ENCODE measurements at regions not wholly inside any gene's neighbourhood (a gene's known extent, or its start where the extent isn't known, plus 50 kb on each side); places are given as distances from the start of the nearest gene placed in this dataset.

GRCh38 chr13:50200569-50200968 is 185.3 kb downstream of the KCNRG start:
- Histone ChIP-seq H3K4me1 (no peaks in the 10 kb centered on the region), H3K27me3 (no peaks in the 10 kb centered on the region), H3K27ac (no peak overlapping the region), H3K4me3 (no peak overlapping the region), H3K9me3 (no peaks in the 10 kb centered on the region), H3K36me3 (no peaks in the 10 kb centered on the region)
- DNase-seq (no peak), ATAC-seq (no peak)
- intact Hi-C loops (cut with DNase I) = no loop called here
- WGBS (ENCODE audit: insufficient coverage, low coverage, low lambda C conversion rate, missing lambda C conversion rate) = 77% methylated on average over 1 of the region's 3 CpGs
- TF ChIP-seq, protein P1, sequence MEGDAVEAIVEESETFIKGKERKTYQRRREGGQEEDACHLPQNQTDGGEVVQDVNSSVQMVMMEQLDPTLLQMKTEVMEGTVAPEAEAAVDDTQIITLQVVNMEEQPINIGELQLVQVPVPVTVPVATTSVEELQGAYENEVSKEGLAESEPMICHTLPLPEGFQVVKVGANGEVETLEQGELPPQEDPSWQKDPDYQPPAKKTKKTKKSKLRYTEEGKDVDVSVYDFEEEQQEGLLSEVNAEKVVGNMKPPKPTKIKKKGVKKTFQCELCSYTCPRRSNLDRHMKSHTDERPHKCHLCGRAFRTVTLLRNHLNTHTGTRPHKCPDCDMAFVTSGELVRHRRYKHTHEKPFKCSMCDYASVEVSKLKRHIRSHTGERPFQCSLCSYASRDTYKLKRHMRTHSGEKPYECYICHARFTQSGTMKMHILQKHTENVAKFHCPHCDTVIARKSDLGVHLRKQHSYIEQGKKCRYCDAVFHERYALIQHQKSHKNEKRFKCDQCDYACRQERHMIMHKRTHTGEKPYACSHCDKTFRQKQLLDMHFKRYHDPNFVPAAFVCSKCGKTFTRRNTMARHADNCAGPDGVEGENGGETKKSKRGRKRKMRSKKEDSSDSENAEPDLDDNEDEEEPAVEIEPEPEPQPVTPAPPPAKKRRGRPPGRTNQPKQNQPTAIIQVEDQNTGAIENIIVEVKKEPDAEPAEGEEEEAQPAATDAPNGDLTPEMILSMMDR (IDR thresholded peaks at IDR 0.05) = no peak
- no peak for TF ChIP-seq POLR2A (IDR thresholded peaks at IDR 0.05)

DNA sequence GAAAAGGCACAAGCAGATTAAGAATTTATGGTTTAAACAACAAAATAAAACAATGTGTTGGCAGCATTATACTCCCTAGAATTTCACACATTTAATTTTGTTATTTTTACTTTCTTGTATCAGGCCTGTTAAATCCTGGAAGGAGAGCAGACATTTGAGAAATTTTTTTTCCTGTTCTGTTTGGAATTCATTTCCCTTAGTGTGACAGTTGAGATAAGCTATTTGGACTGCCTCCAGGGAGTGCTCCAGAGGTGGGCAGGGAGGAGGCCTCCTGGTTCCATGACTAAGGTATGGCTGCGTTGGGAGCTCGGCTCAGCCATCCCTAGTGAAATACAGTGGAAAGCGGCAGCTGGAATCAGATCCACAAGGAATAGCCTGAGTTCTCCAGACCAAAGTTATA is 185.7 kb downstream of the KCNRG start:
- intact Hi-C loops (cut with DNase I) = no loop called here
- Histone ChIP-seq H3K4me1 (no peaks in the 10 kb centered on the region), H3K4me3 (no peak overlapping the region), H3K36me3 (no peaks in the 10 kb centered on the region), H3K9me3 (no peaks in the 10 kb centered on the region), H3K27ac (no peak overlapping the region), H3K27me3 (no peaks in the 10 kb centered on the region)
- TF ChIP-seq, protein P1 (IDR thresholded peaks at IDR 0.05) = no peak
- no peak for TF ChIP-seq POLR2A (IDR thresholded peaks at IDR 0.05)
- no peak for DNase-seq
- no peak for ATAC-seq
- WGBS (ENCODE audit: insufficient coverage, low coverage, low lambda C conversion rate, missing lambda C conversion rate) = 94% methylated on average over 3 of the region's 3 CpGs

DNA sequence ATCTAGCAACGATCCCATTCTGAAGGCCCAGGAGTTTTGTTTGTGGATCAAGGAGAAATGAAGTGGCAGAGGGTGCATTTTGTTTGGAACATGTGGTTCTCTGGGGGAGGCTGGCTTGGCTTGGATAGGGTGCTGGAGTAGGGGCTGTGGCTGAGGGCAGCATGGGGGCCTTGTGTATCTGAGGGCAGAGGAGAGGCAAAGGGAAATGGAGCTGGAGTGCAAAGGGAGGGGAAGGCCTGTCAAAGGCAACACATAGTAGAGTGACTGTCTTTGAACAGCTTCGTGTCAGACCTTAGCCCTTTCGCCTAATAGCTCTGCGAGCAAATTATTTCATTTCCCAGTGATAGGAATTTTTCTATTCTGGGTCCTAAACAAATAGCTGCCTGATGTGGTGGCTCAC is 187.2 kb downstream of the KCNRG start:
- H3K9me3 ChIP-seq = no peaks in the 10 kb centered on the region
- intact Hi-C loops (cut with DNase I) = no loop called here
- H3K27ac ChIP-seq = no peak overlapping the region
- DNase-seq (no peak), ATAC-seq (no peak)
- H3K27me3 ChIP-seq = no peaks in the 10 kb centered on the region
- no peak for TF ChIP-seq POLR2A (IDR thresholded peaks at IDR 0.05)
- TF ChIP-seq, protein P1 (IDR thresholded peaks at IDR 0.05) = no peak
- no peaks in the 10 kb centered on the region for H3K4me1 ChIP-seq
- 81% methylated on average over 4 of the region's 4 CpGs for WGBS (ENCODE audit: insufficient coverage, low coverage, low lambda C conversion rate, missing lambda C conversion rate)
- H3K36me3 ChIP-seq = no peaks in the 10 kb centered on the region
- H3K4me3 ChIP-seq = no peak overlapping the region

GRCh38 chr13:50203256-50203941 is 188.2 kb downstream of the KCNRG start:
- intact Hi-C loops (cut with DNase I) = no loop called here
- Histone ChIP-seq H3K27me3 (no peaks in the 10 kb centered on the region), H3K36me3 (no peaks in the 10 kb centered on the region), H3K4me1 (peaks cover 0 to 5% (median 0%) of the 10 kb centered on the region in 4 donors), H3K9me3 (no peaks in the 10 kb centered on the region), H3K27ac (no peak overlapping the region), H3K4me3 (no peak overlapping the region)
- WGBS (ENCODE audit: insufficient coverage, low coverage, low lambda C conversion rate, missing lambda C conversion rate) = 86% methylated on average over 1 of the region's 1 CpG
- TF ChIP-seq POLR2A (IDR thresholded peaks at IDR 0.05) = no peak
- TF ChIP-seq, protein P1 (IDR thresholded peaks at IDR 0.05) = no peak
- DNase-seq (no peak), ATAC-seq (no peak)
